Adipose tissue (tissue), 3 donors: ENCODE measurements at regions not wholly inside any gene's neighbourhood (a gene's known extent, or its start where the extent isn't known, plus 50 kb on each side); places are given as distances from the start of the nearest gene placed in this dataset.
"Not testable (repeated sequence)": the region's sequence is repeated elsewhere in the genome, so short reads cannot be mapped to it uniquely, and the experiment has no call there.

Source experiments
- H3K27ac ChIP-seq: one replicate; pipeline ENCODE4 v1.5.1; 2013; ENCODE audit warnings: low read depth, low read length
- WGBS, 3 donors: extraction: QIAGEN DNeasy Blood & Tissue Kit; methylation state at CpG; one replicate each; pipeline ENCODE4 v1.1.7; 2013; 5-methylcytosine and 5-hydroxymethylcytosine counted together
- donor health status: healthy with polysubstance abuse.
- donor health status: Bipolar disorder and iron deficiency.
- donor health status: healthy.

- no peak overlapping the region for H3K27ac ChIP-seq
These were observed 98.7 kb upstream of the ANKRD28 start for GRCh38 chr3:15896500-15896899.

GRCh38 chr3:15899388-15899787, 101.6 kb upstream of the ANKRD28 start:
- 90 to 95% (median 90%) methylated on average over 2 of the region's 2 CpGs for WGBS, 3 donors
- no peak overlapping the region for H3K27ac ChIP-seq

More at GRCh38 chr3:15896500-15896899, 98.7 kb upstream of the ANKRD28 start:
- 81 to 86% (median 85%) methylated on average over 2 of the region's 2 CpGs for WGBS, 3 donors

GRCh38 chr3:15903164-15903563, 105.4 kb upstream of the ANKRD28 start:
- H3K27ac ChIP-seq = no peak overlapping the region
- WGBS, 3 donors = 21 to 55% (median 55%) methylated on average over 3 of the region's 3 CpGs

- H3K27ac ChIP-seq = no peak overlapping the region
- WGBS, 3 donors = 46 to 80% (median 76%) methylated on average over 7 of the region's 7 CpGs
These were observed 106.3 kb upstream of the ANKRD28 start for GRCh38 chr3:15903759-15904720.

- H3K27ac ChIP-seq = no peak overlapping the region
- 70 to 97% (median 81%) methylated on average over 1 of the region's 1 CpG for WGBS, 3 donors
These were observed 107.3 kb upstream of the ANKRD28 start for GRCh38 chr3:15905041-15905440.

- 89 to 95% (median 92%) methylated on average over 5 of the region's 5 CpGs for WGBS, 3 donors
- H3K27ac ChIP-seq = not testable (repeated sequence)
These were observed 109.6 kb upstream of the ANKRD28 start for GRCh38 chr3:15907403-15907802.

- H3K27ac ChIP-seq = no peak overlapping the region
- 79 to 94% (median 83%) methylated on average over 5 of the region's 5 CpGs for WGBS, 3 donors
These were observed 121.2 kb upstream of the ANKRD28 start for GRCh38 chr3:15918988-15919387.

- WGBS, 3 donors = 89 to 98% (median 96%) methylated on average over 2 of the region's 2 CpGs
- no peak overlapping the region for H3K27ac ChIP-seq
These were observed 122.2 kb upstream of the ANKRD28 start for GRCh38 chr3:15919971-15920370.

- 85 to 94% (median 89%) methylated on average over 5 of the region's 5 CpGs for WGBS, 3 donors
These were observed 126.0 kb upstream of the ANKRD28 start for GRCh38 chr3:15923640-15924405.

GRCh38 chr3:15924914-15925313, 127.1 kb upstream of the ANKRD28 start:
- 39 to 73% (median 73%) methylated on average over 2 of the region's 2 CpGs for whole genome bisulfite sequencing, 3 donors
- H3K27ac ChIP-seq = no peak overlapping the region

More at GRCh38 chr3:15923640-15924405, 126.0 kb upstream of the ANKRD28 start:
- H3K27ac ChIP-seq = no peak overlapping the region

- 90 to 98% (median 96%) methylated on average over 2 of the region's 2 CpGs for WGBS, 3 donors
- H3K27ac ChIP-seq = no peak overlapping the region
These were observed 129.1 kb upstream of the ANKRD28 start for GRCh38 chr3:15926871-15927270.

GRCh38 chr3:15927969-15928368, 130.2 kb upstream of the ANKRD28 start:
- no peak overlapping the region for H3K27ac ChIP-seq
- 49 to 94% (median 79%) methylated on average over 1 of the region's 1 CpG for WGBS, 3 donors

GRCh38 chr3:15929944-15930571, 132.3 kb upstream of the ANKRD28 start:
- 80 to 81% (median 80%) methylated on average over 4 of the region's 4 CpGs for WGBS, 3 donors
- no peak overlapping the region for H3K27ac ChIP-seq

GRCh38 chr3:15932348-15933300, 134.8 kb upstream of the ANKRD28 start:
- 34 to 59% (median 36%) methylated on average over 7 of the region's 7 CpGs for WGBS, 3 donors
- H3K27ac ChIP-seq = no peak overlapping the region

GRCh38 chr3:15933439-15934139, 135.8 kb upstream of the ANKRD28 start:
- H3K27ac ChIP-seq = no peak overlapping the region
- 55 to 58% (median 57%) methylated on average over 4 of the region's 4 CpGs for WGBS, 3 donors

- H3K27ac ChIP-seq = no peak overlapping the region
- 45 to 84% (median 74%) methylated on average over 6 of the region's 6 CpGs for WGBS, 3 donors
These were observed 136.8 kb upstream of the ANKRD28 start for GRCh38 chr3:15934389-15935195.
